K562 (cell line): ENCODE measurements at regions not wholly inside any gene's neighbourhood (a gene's known extent, or its start where the extent isn't known, plus 50 kb on each side); places are given as distances from the start of the nearest gene placed in this dataset.
A peak's percentile ranks its signal among the peaks of the same experiment; 100 is the strongest.

Experiments used
- ERF ChIP-seq: fragments of 450-650 bp; formaldehyde crosslinking; IDR thresholded peaks from 2 replicates; pipeline ENCODE4 v1.4.0; 2020; ENCODE audit warnings: mild to moderate bottlenecking, mixed read lengths
- FOXK1 ChIP-seq: sonication (generic); formaldehyde crosslinking; IDR thresholded peaks from 2 replicates; pipeline ENCODE4 v1.8.0; 2022; ENCODE audit warnings: missing genetic modification reagents, mild to moderate bottlenecking, borderline replicate concordance
- HNRNPL ChIP-seq: fragments of 200-400 bp; formaldehyde crosslinking; IDR thresholded peaks from 2 replicates; pipeline ENCODE4 v1.6.1; 2017; ENCODE audit warnings: low read depth, mild to moderate bottlenecking, low read length
- HNRNPUL1 ChIP-seq: fragments of 200-400 bp; formaldehyde crosslinking; IDR thresholded peaks from 2 replicates; pipeline ENCODE4 v1.6.1; 2017; ENCODE audit warnings: low read length
- KAT2B ChIP-seq: IDR thresholded peaks from one replicate; pipeline ENCODE4 v1.6.1; 2012; ENCODE audit warnings: low read depth, mild to moderate bottlenecking, control low read depth, inconsistent platforms, low read length, moderate library complexity
- MCM2 ChIP-seq: fragments of 450-650 bp; IDR thresholded peaks from 2 replicates; pipeline ENCODE4 v1.6.1; 2017; ENCODE audit warnings: low read depth, mild to moderate bottlenecking
- MYC ChIP-seq, 2 experiments: fragments of 250-450 bp in 1 of 2; sonication (Bioruptor Pico) in 1 of 2; IDR thresholded peaks; 2 replicates each; pipeline versions ENCODE4 v1.5.1 to v1.6.1; 2012 to 2021; ENCODE audit warnings: low read depth in 2 of 2, borderline replicate concordance in 1 of 2, improper control_type of control experiment in 1 of 2, low read length in 1 of 2, mild to moderate bottlenecking in 1 of 2, moderate library complexity in 1 of 2
- PPARD ChIP-seq: fragments of 250-450 bp; sonication (Bioruptor Pico); IDR thresholded peaks from 2 replicates; pipeline ENCODE4 v1.8.0; 2022; ENCODE audit warnings: inconsistent platforms, mild to moderate bottlenecking, moderate library complexity
- RCOR1 ChIP-seq, 2 experiments: IDR thresholded peaks; 2 replicates each; pipeline ENCODE4 v1.6.1; 2012; ENCODE audit warnings: low read depth in 2 of 2, low read length in 2 of 2, borderline replicate concordance in 1 of 2, improper control_type of control experiment in 1 of 2
- SRSF9 ChIP-seq: fragments of 200-400 bp; formaldehyde crosslinking; IDR thresholded peaks from 2 replicates; pipeline ENCODE4 v1.6.1; 2017; ENCODE audit warnings: low read depth, low read length, borderline replicate concordance
- TBL1XR1 ChIP-seq, 2 experiments: IDR thresholded peaks; 2 replicates each; pipeline ENCODE4 v1.6.1; 2012; ENCODE audit warnings: improper control_type of control experiment in 2 of 2, low read length in 2 of 2, mild to moderate bottlenecking in 1 of 2
- ZNF263 ChIP-seq: sonication (generic); formaldehyde crosslinking; IDR thresholded peaks from 2 replicates; pipeline ENCODE4 v1.8.0; 2022; ENCODE audit warnings: mild to moderate bottlenecking, missing genetic modification reagents, borderline replicate concordance
- ZNF57 ChIP-seq: fragments of 450-650 bp; formaldehyde crosslinking; IDR thresholded peaks from 2 replicates; pipeline ENCODE4 v1.4.0; 2020; ENCODE audit warnings: mild to moderate bottlenecking, moderate library complexity
- ZZZ3 ChIP-seq: fragments of 450-650 bp; IDR thresholded peaks from 2 replicates; pipeline ENCODE4 v1.6.1; 2016; ENCODE audit warnings: antibody characterized with exemption, mild to moderate bottlenecking, moderate library complexity
- TF ChIP-seq, protein P1 (sequence below): fragments of 450-650 bp; IDR thresholded peaks from 2 replicates; pipeline ENCODE4 v1.6.1; 2016; ENCODE audit warnings: missing biosample characterization, missing genetic modification characterization
- TF ChIP-seq, protein P2 (sequence below): fragments of 250-450 bp; sonication (Bioruptor Pico); IDR thresholded peaks from 2 replicates; pipeline ENCODE4 v1.4.0; 2020; ENCODE audit warnings: borderline replicate concordance
- TF ChIP-seq, protein P3 (sequence below), 2 experiments: IDR thresholded peaks; 2 replicates each; pipeline ENCODE4 v1.6.1; 2011; ENCODE audit warnings: borderline replicate concordance in 1 of 2, control low read depth in 1 of 2, low read depth in 1 of 2, low read length in 1 of 2, mild to moderate bottlenecking in 1 of 2, mixed read lengths in 1 of 2, moderate library complexity in 1 of 2; ENCODE audit not compliant: insufficient read depth in 1 of 2, insufficient read length in 1 of 2, poor library complexity in 1 of 2, severe bottlenecking in 1 of 2; ENCODE audit errors: extremely low read depth in 1 of 2
- TF ChIP-seq, protein P4 (sequence below): IDR thresholded peaks from 3 replicates; pipeline ENCODE4 v1.6.1; 2011; ENCODE audit warnings: borderline replicate concordance, mild to moderate bottlenecking, moderate library complexity; ENCODE audit not compliant: insufficient read length; ENCODE audit errors: extremely low read depth

DNA sequence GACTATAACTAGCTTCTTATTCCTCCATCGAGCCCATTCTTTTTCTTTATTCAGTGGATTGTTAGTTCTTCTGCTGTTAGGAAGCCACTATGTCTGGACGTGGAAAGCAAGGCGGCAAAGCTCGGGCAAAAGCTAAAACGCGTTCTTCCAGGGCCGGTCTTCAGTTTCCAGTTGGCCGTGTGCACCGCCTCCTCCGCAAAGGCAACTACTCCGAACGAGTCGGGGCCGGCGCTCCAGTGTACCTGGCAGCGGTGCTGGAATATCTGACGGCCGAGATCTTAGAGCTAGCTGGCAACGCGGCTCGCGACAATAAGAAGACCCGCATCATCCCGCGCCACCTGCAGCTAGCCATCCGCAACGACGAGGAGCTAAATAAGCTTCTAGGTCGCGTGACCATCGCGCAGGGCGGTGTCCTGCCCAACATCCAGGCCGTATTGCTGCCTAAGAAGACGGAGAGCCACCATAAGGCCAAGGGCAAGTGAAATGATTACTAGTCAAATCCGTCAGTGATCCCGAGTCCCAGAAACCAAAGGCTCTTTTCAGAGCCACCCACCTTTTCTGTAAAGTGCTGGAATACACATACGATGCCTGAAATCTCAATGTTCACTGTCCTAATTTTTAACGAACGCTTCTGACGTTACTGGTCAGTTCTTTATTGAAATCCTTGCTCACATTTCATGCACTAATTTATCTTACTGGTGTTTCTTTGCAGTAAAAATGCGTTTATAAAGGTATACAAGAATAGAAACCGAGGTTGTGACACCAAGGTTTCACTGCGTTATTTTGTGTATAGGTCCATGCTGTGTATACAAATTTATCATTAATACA is 129.9 kb downstream of the HFE start (continued):
- TF ChIP-seq, protein P1, sequence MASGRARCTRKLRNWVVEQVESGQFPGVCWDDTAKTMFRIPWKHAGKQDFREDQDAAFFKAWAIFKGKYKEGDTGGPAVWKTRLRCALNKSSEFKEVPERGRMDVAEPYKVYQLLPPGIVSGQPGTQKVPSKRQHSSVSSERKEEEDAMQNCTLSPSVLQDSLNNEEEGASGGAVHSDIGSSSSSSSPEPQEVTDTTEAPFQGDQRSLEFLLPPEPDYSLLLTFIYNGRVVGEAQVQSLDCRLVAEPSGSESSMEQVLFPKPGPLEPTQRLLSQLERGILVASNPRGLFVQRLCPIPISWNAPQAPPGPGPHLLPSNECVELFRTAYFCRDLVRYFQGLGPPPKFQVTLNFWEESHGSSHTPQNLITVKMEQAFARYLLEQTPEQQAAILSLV (tag): no peak
- TF ChIP-seq MCM2 (no peak), TBL1XR1 (IDR thresholded peaks at IDR 0.05; ENCODE audit: low read length in 2 of 2) (peak; percentile 5 to 47; a peak in 2 of 4 replicates), HNRNPL (peak; percentile 92), KAT2B (no peak), HNRNPUL1 (no peak; the same call in 1 of the 2 replicates), ERF (CRISPR knock-in tag) (no peak; the same call in 1 of the 2 replicates), ZNF263 (CRISPR knock-in tag) (peak; percentile 48; the same call in 1 of the 2 replicates), ZNF57 (no peak), FOXK1 (CRISPR knock-in tag) (peak; percentile 96), PPARD (CRISPR knock-in tag) (no peak), RCOR1 (IDR thresholded peaks at IDR 0.05; ENCODE audit: borderline replicate concordance in 1 of 2, low read depth in 2 of 2, low read length in 2 of 2) (peak; percentile 58 to 80; a peak in 2 of 4 replicates), ZZZ3 (no peak), SRSF9 (no peak), MYC (IDR thresholded peaks at IDR 0.05; ENCODE audit: low read depth, low read length) (peak; percentile 77), MYC (CRISPR knock-in tag; IDR thresholded peaks at IDR 0.05; ENCODE audit: borderline replicate concordance, low read depth) (peak; percentile 56; the same call in 1 of the 2 replicates)
- TF ChIP-seq, protein P2, sequence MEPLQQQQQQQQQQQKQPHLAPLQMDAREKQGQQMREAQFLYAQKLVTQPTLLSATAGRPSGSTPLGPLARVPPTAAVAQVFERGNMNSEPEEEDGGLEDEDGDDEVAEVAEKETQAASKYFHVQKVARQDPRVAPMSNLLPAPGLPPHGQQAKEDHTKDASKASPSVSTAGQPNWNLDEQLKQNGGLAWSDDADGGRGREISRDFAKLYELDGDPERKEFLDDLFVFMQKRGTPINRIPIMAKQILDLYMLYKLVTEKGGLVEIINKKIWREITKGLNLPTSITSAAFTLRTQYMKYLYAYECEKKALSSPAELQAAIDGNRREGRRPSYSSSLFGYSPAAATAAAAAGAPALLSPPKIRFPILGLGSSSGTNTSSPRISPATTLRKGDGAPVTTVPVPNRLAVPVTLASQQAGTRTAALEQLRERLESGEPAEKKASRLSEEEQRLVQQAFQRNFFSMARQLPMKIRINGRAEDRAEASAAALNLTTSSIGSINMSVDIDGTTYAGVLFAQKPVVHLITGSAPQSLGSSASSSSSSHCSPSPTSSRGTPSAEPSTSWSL: no peak
- TF ChIP-seq, protein P3, sequence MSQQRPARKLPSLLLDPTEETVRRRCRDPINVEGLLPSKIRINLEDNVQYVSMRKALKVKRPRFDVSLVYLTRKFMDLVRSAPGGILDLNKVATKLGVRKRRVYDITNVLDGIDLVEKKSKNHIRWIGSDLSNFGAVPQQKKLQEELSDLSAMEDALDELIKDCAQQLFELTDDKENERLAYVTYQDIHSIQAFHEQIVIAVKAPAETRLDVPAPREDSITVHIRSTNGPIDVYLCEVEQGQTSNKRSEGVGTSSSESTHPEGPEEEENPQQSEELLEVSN (IDR thresholded peaks at IDR 0.05; ENCODE audit: borderline replicate concordance in 1 of 2, extremely low read depth in 1 of 2, insufficient read depth in 1 of 2, insufficient read length in 1 of 2, low read depth in 1 of 2, low read length in 1 of 2, poor library complexity in 1 of 2, severe bottlenecking in 1 of 2): peak; percentile 44 to 62
- TF ChIP-seq, protein P4, sequence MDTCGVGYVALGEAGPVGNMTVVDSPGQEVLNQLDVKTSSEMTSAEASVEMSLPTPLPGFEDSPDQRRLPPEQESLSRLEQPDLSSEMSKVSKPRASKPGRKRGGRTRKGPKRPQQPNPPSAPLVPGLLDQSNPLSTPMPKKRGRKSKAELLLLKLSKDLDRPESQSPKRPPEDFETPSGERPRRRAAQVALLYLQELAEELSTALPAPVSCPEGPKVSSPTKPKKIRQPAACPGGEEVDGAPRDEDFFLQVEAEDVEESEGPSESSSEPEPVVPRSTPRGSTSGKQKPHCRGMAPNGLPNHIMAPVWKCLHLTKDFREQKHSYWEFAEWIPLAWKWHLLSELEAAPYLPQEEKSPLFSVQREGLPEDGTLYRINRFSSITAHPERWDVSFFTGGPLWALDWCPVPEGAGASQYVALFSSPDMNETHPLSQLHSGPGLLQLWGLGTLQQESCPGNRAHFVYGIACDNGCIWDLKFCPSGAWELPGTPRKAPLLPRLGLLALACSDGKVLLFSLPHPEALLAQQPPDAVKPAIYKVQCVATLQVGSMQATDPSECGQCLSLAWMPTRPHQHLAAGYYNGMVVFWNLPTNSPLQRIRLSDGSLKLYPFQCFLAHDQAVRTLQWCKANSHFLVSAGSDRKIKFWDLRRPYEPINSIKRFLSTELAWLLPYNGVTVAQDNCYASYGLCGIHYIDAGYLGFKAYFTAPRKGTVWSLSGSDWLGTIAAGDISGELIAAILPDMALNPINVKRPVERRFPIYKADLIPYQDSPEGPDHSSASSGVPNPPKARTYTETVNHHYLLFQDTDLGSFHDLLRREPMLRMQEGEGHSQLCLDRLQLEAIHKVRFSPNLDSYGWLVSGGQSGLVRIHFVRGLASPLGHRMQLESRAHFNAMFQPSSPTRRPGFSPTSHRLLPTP: no peak
